AG08395 (cell line): ENCODE measurements at regions not wholly inside any gene's neighbourhood (a gene's known extent, or its start where the extent isn't known, plus 50 kb on each side); places are given as distances from the start of the nearest gene placed in this dataset.
A peak's percentile ranks its signal among the peaks of the same experiment; 100 is the strongest.
"Not testable (repeated sequence)": the region's sequence is repeated elsewhere in the genome, so short reads cannot be mapped to it uniquely, and the experiment has no call there.

Source experiments
- DNase-seq: peaks from one replicate; pipeline ENCODE4 v3.0.0; 2012; ENCODE audit warnings: mixed read lengths, low spot score

DNA sequence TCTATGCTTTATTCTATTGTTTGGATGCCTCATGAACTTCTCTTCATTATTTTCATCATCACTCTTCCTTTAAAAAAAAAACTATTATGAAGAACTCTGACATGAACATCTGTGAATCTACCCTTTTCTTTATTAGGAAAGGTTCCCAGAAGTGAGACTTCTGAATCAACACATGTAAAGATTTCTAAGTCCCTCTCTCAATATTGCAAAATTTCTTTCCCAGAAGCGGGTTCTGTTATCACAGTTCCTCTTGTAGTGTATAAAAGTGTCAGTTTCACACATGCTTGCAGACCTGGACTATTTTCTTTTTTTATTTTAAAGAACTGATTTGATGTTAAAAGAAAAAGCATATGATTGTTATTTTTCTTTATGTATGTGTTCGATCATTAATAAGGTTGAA, 330.8 kb upstream of the KLF3 start:
- DNase-seq = no peak

DNA sequence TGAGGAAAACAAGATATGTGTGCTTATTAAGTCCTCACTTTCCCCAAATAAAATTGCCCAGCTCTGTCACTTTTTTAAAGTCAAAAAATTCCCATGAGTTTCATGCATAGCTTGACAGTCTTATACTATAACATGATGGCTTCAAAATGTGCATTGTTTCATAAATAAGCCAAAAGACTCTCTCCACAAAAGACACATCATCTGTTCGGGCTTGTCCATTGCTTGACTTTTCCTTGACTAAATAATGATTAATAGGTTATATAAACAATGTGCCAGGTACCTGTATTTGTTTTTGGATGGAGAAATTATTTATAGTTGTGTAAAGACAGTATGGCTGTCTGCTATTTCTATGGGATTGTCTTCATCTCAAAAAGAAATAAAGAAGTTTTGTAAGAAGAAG, 329.2 kb upstream of the KLF3 start:
- DNase-seq = no peak

DNA sequence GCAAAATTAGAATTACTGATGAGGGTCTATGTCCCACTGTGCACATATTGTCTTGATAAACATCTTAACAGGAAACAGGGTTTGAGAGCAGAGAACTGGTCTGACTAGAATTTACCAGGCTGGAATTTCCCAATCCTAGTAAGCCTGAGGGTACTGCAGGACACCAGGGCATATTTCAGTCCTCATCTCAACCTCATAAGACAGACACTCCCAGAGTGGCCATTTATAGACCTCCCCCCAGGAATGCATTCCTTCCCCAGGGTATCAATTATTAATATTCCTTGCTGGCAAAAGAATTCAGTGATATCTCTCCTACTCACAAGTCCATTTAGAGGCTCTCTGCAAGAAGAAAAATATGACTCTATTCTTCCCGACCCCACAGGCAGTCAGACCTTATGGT, 325.1 kb upstream of the KLF3 start:
- not testable (repeated sequence) for DNase-seq

DNA sequence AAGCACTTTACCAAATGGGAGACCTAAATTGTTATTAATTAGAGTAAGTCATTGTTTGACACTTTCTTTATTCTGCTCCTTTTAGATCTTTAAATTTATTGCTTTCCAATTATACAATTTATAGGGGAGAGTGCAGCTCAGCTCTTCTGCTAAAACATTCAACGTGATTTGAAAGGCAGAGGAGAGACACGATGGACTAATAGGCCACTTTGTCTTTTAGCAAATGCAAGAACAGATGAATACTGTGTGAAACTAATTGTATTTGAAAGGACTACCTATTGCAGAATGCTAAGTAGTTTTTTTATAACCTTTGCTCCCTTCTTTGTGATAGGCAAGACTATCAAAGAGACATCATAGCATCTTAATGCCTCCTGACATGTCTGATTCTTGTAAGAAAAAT, 320.4 kb upstream of the KLF3 start:
- no peak for DNase-seq

DNA sequence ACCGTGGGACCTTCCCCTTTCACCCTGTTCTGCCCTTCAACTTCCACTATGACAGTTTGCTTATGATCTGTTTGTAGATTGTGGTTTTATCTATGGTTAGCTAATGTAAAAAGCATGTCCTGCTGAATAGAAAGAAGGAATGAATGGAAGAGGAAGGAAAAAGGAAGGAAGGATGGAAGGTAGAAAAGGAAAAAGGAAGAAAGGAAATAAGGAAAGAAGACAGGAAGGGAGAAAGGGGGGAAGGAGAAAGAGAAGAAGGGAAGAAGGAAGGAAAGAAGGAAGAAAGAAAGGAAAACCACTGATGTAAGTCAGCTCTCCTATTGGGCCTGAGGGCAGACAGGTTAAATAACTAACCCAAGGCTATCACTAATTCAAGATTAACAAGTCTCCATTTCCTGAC, 319.1 kb upstream of the KLF3 start:
- DNase-seq = no peak

DNA sequence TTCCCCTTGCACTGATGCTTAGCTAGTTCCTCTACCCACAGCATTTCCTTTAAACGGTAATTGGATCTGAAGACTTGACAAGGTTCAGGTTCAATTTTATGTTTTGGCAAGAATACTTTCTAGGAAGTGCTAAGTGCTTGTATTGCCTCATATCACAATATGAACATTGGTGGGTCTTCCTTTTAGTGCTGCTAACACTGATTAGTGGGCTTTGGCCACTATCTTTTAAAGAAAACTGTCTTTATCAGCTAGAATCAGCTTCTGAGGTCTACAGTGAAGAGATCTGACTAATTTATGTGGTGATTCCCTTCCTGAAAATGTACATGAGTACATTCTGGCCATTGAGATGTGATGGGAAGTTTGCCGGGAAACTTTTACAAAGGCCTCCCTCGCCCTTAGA, 316.7 kb upstream of the KLF3 start:
- no peak for DNase-seq

DNA sequence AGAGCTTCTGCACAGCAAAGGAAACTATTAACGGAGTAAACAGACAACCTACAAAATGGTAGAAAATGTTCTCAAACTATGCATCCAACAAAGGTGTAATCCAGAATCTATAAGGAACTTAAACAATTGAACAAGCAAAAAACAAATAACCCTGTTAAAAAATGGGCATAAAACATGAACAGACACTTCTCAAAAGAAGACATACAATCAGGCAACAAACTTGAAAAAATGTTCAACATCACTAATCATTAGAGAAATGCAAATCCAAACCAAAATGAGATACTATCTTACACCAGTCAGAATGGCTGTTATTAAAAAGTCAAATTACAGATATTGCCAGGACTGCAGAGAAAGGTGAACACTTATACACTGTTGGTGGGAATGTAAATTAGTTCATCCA, 309.6 kb upstream of the KLF3 start:
- DNase-seq = no peak

DNA sequence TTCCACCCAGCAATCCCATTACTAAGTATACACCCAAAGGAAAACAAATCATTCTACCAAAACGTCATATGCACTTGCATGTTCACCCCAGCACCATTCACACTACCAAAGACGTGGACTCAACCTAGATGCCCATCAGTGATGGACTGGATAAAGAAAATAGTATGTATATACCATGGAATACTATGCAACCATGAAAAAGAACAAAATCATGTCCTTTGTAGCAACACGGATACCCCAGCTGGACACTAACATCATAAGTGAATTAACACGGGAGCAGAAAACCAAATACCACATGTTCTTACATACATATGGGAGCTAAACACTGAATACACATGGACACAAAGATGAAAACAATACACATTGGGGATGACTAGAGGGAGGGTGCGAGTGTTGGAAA, 309.1 kb upstream of the KLF3 start:
- no peak for DNase-seq

DNA sequence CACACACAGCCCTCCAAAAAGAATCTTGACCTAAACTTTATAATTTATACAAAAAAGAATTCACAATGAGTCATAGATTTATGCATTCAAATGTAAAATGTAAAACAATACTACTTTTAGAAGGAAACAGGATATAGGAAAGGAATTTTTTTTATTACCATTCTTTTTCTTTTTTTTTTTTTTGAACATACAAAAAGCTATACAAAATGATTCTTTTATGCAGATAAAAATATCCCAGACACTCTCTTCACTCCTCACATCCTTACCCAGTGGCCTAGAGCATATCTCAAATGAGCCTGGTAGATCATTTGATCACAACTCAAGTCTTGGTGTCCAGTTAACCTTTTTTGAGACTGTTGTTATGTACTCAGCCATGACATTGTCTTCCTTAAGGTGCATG, 307.3 kb upstream of the KLF3 start:
- no peak for DNase-seq

DNA sequence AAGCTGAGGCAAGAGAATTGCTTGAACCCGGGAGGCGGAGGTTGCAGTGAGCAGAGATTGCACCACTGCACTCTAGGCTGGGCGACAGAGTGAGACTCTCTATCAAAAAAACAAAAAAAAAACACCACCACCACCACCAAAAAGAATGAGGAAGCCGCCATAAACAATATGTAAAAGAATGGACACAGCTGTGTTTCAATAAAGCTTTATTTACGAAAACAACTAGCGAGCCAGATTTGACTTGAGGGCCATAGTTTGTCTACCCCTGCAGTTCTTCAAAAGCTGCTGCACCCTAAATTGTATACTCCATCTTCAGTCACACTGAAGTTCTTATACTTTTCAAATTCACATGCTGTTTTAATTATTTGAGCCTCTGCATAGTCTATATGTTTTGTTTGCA, 306.5 kb upstream of the KLF3 start:
- DNase-seq = no peak

DNA sequence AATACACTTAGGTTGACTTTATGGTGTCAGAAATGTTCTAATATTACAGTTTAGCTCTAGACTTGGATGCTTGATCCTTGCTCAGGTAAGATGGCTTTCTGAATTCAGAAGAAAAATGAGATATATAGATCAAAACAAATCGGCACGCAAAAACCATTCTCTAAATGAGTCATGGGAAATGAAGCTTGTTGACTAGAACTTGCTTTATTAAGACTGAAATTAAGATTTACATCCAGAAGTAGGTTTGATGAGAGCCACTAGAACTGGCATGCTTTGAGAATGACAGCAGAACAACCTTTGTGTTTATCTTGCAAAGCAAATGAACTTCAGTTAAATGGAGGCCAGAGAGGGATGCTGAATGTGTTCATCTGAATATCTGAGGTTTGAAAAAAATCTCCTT, 304.9 kb upstream of the KLF3 start:
- DNase-seq = no peak

DNA sequence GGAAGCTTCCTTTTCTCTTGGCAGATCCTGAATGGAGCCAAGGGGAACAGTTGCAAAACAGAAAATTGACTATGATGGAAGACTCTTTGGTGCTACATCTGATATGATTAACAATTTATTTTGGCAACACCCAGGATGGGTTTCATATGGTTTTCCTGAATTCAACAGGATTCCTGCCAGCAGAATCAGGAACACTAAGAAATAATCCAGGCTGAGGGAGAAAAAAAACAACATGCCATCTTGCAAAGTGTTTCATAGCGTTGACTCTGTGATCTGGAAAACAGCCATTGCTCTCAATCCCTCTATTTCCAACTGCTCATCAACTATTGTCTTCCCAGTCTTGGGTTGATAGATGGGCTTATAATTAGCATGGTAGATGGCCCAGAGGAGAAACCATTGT, 303.8 kb upstream of the KLF3 start:
- DNase-seq = no peak

DNA sequence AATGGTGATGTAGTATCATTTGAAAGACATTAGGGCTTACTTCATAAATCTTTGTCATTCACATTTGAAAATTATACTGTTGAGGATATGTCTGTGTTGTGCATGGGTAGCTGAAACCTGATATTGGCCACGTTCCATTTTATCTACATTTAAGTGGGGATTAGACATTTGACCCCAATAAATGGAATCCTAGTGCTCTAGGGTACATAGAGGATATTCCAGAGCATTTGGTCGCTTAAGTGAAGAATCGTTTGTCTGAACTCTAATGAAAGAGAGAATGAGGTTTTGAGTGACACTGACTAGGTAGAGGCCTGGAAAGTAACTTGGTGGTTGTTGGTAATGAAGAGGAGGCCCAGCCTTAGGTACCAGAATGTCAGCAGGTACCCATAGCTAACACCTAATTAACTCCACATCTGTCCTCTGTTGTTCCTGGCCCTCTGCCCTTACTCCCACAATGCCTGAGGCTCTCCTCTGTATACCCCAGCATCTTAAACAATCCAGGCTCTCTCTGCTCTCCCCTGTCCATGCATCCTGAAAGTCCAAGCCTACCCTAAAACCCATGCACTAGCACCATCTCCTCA, 299.5 kb upstream of the KLF3 start:
- DNase-seq = no peak

DNA sequence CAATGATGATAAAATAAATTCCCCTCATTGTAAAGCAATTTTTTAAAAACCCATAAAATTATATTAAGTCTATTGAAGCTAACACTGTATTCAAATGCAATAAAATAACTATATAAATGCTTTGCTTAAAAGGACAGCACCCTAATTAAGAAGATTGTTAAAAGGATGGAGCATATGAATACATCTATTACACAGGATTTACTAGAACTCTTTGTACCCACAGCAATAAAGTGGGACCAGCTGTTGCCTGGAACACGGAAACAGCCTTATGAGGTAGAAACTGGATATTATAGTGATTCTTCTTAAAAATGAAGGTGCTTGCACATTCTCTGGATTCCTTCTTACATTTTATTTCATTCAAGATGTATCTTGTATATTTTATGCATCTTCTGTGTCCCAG, 298.7 kb upstream of the KLF3 start:
- no peak for DNase-seq

DNA sequence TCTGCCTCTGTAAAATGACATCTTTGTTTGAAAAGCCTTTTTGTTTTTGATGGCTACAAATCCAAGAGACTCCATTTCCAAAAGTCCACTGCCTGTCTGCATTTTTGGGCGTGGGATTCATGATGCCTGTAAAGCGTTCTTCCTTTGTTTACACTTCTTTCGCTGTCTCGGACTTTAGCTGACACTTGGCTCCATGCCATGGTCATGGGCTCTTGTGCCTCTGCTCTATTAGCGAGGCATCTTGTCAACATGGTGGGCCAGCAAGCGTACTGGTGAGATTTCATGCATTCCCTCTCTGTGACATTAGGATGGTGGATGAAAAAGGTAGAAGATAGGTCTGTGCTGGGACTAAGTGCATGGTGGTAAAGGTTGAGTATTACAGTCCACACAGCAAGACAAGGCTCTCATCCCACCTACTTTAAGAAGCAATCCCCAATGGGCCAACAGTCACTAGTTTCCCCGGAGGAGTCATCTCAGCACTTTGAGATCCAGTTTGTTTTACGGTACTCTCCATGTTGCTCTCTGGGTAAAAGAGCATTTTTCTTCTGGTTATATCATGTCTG, 298.2 kb upstream of the KLF3 start:
- DNase-seq = no peak

DNA sequence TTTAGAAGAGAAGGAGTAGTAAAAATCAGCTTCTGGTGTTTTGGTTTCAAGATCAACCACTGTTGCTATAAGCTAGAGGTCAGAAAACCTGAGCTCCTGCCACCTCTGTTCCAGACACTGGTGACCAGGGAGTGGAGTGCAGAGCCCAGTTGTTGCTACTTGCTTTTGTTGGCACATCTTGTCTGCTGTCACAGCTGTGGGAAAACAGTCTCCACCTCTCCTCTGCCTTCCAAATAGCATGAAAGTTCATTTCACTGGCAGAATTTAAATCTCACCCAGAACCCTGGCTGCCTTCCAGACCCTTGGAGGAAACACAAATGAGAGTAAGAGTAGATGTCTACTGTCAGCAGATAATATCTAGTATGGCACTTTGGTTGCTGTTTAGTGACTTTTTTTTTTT, 297.5 kb upstream of the KLF3 start:
- no peak for DNase-seq

DNA sequence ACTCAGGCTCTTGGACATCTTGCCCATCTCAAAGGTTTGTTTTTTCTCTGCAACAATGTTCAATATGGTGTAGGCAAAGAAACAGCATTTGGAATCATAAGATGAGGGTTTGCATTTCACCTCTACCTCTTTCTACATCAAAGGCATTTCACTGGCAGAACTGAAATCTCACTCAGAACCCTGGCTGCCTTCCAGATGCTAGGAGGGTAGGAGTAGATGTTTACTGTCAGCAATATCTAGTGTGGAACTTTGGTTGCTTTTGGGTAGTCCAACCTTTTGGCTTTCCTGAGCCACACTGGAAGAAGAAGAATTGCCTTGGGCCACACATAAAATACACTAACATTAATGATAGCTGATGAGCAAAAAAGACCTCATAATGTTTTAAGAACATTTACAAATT, 297.0 kb upstream of the KLF3 start:
- no peak for DNase-seq

DNA sequence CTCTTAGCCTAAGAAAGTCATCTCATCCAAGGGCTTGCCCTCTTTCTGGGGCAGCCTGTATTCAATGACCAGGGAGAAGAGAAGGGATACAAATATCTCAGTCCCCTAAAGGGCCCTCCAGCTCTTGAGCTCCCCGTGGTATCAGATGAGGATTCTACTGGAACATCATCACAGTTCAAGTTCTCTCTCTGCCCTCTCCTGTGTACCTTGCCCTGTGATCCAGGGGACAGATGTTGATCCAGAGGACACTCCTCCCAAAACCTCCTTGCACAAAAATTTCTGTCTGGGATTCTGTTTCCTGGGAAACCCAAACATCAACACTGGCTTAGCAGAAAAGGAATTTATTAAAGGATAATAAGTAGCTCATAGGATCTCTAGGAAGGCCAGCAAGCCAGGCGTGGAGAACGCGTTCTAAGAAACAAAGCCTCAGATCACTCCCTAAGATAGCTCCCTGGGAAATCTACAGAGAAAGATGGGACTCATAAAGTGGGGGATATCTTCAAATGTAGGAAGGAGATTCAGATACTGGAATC, 296.3 kb upstream of the KLF3 start:
- DNase-seq = no peak

DNA sequence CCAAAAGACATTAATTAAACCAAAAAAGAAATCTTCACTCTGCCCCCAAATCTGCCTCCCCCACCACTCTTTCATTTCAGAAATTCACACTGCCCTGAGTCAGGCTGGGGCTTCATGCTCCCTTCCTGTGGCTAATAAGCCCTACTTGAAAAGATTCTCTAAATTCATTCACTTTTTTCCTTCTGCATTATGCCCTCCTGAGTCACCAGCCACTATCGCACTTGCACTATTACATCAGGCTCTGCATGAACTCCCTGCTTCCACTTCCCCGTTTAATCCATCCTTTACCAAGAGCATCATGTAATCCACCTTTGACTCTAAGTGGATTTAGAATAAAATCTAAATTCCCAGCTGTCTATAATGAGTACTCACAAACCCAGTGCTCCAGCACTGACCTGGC, 295.4 kb upstream of the KLF3 start:
- peak; percentile 73 for DNase-seq

DNA sequence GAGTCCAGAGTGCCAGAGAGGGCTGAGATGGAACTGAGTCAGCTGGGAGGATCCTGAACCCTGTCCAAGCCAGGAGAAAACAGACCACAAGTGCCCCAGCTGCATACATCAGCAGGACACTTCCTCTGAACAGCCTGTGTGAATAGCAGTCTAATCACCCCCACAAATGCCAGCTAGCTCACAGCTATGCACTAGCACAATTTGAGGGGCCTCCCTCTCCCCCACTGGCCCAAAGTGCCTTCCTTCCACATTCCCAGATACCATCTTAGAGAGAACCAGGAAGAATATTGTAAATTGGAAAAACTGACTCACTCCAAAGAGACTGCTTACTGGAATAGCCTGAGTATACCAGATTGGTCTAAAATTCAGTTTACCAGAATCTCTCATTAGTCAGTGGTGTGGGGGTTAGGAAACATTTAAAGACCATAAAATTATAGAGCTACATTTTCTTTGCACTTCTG, 292.6 kb upstream of the KLF3 start:
- DNase-seq = peak; percentile 74

DNA sequence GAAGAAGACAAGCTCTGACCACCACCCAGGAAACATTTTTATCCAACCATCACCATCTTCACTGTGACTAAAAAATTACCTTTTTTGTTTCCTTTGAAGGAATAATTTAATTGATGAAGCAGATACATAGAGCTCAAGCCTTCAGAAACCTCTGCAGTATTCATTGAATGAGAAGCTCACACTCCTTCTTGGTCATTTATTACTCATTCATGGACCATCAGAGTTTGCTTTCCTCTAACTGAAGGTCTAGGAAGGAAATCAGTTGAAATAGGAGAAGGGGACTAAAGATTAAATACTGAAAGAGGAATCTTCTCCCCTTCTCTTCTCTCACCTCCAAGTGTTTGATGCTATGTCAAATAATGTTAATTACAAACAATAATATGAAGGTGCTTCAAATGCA, 290.6 kb upstream of the KLF3 start:
- no peak for DNase-seq

DNA sequence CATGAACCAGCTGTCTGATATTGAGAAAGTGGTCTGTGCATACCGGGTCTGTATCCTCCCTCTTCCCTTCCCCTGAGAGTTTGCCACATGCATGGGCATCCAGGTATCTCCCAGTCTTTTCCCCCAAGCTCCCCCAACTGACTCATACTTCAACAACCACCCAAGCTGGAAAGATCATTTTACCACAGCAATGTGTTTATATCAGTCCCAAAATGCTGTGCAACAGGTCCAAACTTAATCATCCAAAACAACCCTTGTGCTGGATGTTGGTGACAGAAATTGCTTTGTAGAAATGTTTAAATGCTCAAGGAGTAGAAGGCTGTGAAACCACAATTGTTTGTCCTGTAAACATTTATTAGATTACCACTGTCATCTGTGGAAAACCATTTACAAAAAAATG, 286.8 kb upstream of the KLF3 start:
- DNase-seq = no peak

DNA sequence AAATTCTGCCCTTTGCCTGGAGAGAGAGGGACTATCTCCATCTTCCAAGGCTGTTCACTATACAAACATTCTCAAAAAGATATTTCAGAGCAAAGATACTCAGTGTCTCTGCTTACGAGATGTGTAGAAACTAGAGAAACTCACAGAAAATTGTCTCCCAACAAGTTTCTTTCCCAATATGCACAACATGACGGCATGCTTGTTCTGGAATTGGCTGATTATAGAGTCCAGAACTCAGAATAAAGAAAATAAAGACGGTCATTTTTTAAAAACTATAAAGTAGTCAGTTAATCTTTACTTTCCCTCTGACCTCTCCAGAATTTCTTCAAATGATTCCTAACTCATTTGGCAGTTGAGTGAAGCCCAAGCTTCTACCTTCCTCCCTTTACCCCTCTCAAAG, 285.5 kb upstream of the KLF3 start:
- DNase-seq = no peak

DNA sequence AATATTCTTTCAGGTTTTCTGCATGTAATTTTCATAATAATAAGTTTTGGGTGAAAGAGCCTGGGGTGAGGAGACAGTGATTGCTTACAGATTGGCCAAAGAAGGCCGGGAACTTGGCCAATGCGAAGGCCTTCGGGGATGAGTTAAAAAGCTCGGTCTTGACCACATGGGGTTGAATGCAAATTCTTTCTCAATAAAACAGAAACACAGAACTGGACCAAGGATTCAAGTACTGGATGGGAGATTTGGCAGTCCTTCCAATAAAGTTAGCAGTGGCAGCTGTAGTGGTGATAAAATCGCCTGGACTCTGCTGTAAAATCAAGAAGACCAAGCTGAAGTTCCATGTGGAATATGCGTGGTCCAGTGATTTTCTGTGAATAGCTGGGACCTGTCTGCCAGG, 282.2 kb upstream of the KLF3 start:
- DNase-seq = peak; percentile 46
